BJ (cell line): ENCODE measurements at regions not wholly inside any gene's neighbourhood (a gene's known extent, or its start where the extent isn't known, plus 50 kb on each side); places are given as distances from the start of the nearest gene placed in this dataset.

Experiments used
- CTCF ChIA-PET: fragments of 350-600 bp; formaldehyde crosslinking; extraction: SDS; loops from one replicate; lab custom pipeline; 2021; ENCODE audit warnings: antibody characterized with exemption, inconsistent platforms; lab: Yijun Ruan, JAX
- POLR2A ChIA-PET: fragments of 300-600 bp; sonication (Branson Sonifier 250); formaldehyde crosslinking; extraction: SDS; loops from one replicate; lab custom pipeline; 2021; ENCODE audit warnings: antibody characterized with exemption; lab: Charles Lee
- DNase-seq: peaks from one replicate; pipeline ENCODE4 v3.0.0-alpha.2; 2011; ENCODE audit warnings: low read depth
- H3K27me3 ChIP-seq: 2 replicates; pipeline ENCODE4 v1.6.0; 2011; ENCODE audit warnings: low read length; ENCODE audit not compliant: control insufficient read depth, insufficient read depth
- H3K36me3 ChIP-seq: 2 replicates; pipeline ENCODE4 v1.5.1; 2011; ENCODE audit warnings: low read length; ENCODE audit not compliant: control insufficient read depth, insufficient read depth
- H3K4me3 ChIP-seq: 2 replicates; pipeline ENCODE4 v1.5.1; 2011; ENCODE audit warnings: low read depth, mild to moderate bottlenecking, control low read depth, low read length
- CTCF ChIP-seq: IDR thresholded peaks from 2 replicates; pipeline ENCODE4 v1.5.1; 2011; ENCODE audit warnings: low read depth, mild to moderate bottlenecking, control low read depth, inconsistent platforms, low read length, moderate library complexity; ENCODE audit not compliant: insufficient read depth

DNA sequence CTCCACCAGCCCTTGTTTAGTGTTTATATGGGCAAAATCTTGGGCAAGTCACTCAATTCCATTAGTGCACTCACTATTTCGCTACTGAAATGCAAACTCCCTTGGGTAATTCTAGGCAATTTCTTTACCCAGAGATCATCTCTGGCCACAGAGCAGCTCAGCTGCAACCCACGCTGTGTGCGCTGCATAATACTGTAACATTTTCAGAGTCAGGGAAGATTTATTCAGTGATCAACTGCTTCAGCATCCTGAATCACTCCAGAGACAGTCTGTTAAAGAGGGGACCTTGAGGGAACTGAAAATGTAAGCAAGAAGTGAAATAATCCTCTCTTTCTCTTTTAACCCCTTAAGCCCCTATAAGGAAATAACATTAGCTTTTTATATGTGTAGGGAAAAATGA lies 189.6 kb upstream of the FBXL4 start:
- DNase-seq: no peak
- POLR2A ChIA-PET: no interaction called here
- CTCF ChIA-PET: interaction anchor here (1.1 to 1.2 kb wide), 2 partner anchors 14 to 17 kb away, joined by 3 read pairs; no protein-coding TSS in a partner anchor
- Histone ChIP-seq H3K4me3 (no peak overlapping the region), H3K36me3 (no peaks in the 10 kb centered on the region), H3K27me3 (no peaks in the 10 kb centered on the region)
- TF ChIP-seq CTCF: no peak

DNA sequence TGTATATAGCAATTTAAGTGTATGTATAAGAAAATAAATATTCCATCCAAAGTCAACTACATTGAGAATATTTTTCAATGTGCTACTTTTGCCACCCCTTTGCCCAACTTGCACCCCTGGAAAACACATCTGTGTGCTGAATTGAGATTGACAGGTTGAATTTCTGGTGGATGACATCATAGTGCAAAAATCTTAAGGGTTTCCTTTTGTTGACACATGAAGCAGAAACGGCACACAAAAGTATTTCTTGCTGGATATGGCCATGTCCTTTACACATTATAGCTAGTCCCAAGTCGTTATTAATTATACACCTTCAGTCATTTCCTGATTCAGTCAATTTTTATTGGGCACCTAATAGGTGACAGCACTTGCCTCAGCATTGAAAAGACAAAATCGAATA lies 188.7 kb upstream of the FBXL4 start:
- no peaks in the 10 kb centered on the region for H3K27me3 ChIP-seq
- POLR2A ChIA-PET: no interaction called here
- CTCF ChIA-PET: no interaction called here

DNA sequence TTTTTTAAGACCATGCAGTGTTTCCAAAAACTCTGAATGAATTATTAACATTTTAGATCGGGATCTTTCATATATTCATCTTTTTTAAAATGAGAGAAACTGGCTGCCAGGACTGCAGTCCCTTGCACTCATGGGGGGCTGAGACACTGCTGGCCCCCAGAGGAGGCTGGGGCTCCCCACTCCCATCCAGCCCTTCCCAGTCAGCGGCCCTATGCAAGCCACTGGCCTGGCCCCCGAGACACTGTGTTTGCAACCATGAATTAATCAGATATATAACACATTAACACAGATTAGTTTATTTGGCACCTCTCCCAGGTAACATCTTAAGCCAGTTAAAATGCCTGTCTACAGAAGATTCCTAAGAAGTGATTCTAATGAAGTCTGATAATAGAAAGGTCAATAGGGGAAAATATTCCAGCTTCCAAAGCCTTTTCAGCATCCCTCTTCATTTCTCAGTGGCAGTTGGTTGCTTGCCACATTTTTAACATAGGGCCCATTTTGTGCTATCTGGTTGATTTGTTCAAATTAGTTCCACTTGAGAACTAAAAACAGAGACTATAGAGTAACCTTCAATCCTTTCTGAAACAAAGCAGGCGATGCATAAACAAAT lies 184.4 kb upstream of the FBXL4 start:
- Histone ChIP-seq H3K27me3 (no peaks in the 10 kb centered on the region), H3K4me3 (no peak overlapping the region), H3K36me3 (no peaks in the 10 kb centered on the region)
- ChIA-PET POLR2A (no interaction called here), CTCF (no interaction called here)
- TF ChIP-seq CTCF: no peak
- no peak for DNase-seq

More for the DNA sequence above, 188.7 kb upstream of the FBXL4 start:
- Histone ChIP-seq H3K4me3 (no peak overlapping the region), H3K36me3 (no peaks in the 10 kb centered on the region)
- no peak for TF ChIP-seq CTCF
- DNase-seq: no peak

GRCh38 chr6:99130897-99131873 lies 183.4 kb upstream of the FBXL4 start:
- TF ChIP-seq CTCF: 0 out of 2 replicates have a peak, but pooled peaks have one; percentile 6
- no peak for DNase-seq
- POLR2A ChIA-PET: no interaction called here
- Histone ChIP-seq H3K36me3 (no peaks in the 10 kb centered on the region), H3K27me3 (no peaks in the 10 kb centered on the region), H3K4me3 (no peak overlapping the region)
- CTCF ChIA-PET: no interaction called here

- Histone ChIP-seq H3K27me3 (no peaks in the 10 kb centered on the region), H3K4me3 (no peak overlapping the region), H3K36me3 (no peaks in the 10 kb centered on the region)
- POLR2A ChIA-PET: no interaction called here
- TF ChIP-seq CTCF: no peak
- CTCF ChIA-PET: interaction anchor here (1.3 kb wide), 1 partner anchor 11 kb away, joined by 4 read pairs; no protein-coding TSS in a partner anchor
- DNase-seq: no peak
Measured at GRCh38 chr6:99129835-99130234, 182.1 kb upstream of the FBXL4 start.
